A549 (cell line): ENCODE measurements at regions not wholly inside any gene's neighbourhood (a gene's known extent, or its start where the extent isn't known, plus 50 kb on each side); places are given as distances from the start of the nearest gene placed in this dataset.

Experiments
- CTCF ChIP-seq: fragments of >200 bp; sonication (Bioruptor Twin); formaldehyde crosslinking; IDR thresholded peaks from 3 replicates; pipeline ENCODE4 v1.5.1; 2016
- EP300 ChIP-seq, 2 experiments: fragments of >200 bp; sonication (Bioruptor Twin); formaldehyde crosslinking; IDR thresholded peaks; 2 replicates in 1 of 2; 3 replicates in 1 of 2; pipeline ENCODE4 v1.6.1; 2016 to 2017
- ESRRA ChIP-seq: fragments of 150-350 bp; IDR thresholded peaks from 2 replicates; pipeline ENCODE4 v1.6.1; 2014; ENCODE audit warnings: mild to moderate bottlenecking, low read length, borderline replicate concordance
- HES2 ChIP-seq: fragments of >200 bp; sonication (Bioruptor Twin); formaldehyde crosslinking; IDR thresholded peaks from 2 replicates; pipeline ENCODE4 v1.6.1; 2016
- JUN ChIP-seq, 2 experiments: fragments of >200 bp; sonication (Bioruptor Twin); formaldehyde crosslinking; IDR thresholded peaks; 2 replicates in 1 of 2; 3 replicates in 1 of 2; pipeline ENCODE4 v1.6.1; 2016 to 2017
- JUNB ChIP-seq: fragments of >200 bp; sonication (Bioruptor Twin); formaldehyde crosslinking; IDR thresholded peaks from 2 replicates; pipeline ENCODE4 v1.6.1; 2016
- KDM5A ChIP-seq: fragments of 200-600 bp; sonication (generic); IDR thresholded peaks from 2 replicates; pipeline ENCODE4 v1.6.1; 2016; ENCODE audit warnings: antibody characterized with exemption, mild to moderate bottlenecking
- MYC ChIP-seq: IDR thresholded peaks from 2 replicates; pipeline ENCODE4 v1.6.1; 2012; ENCODE audit warnings: mild to moderate bottlenecking, inconsistent platforms, low read length, improper control_type of control experiment, borderline replicate concordance
- POLR2A ChIP-seq: IDR thresholded peaks from 2 replicates; pipeline ENCODE4 v1.6.1; 2012; ENCODE audit warnings: mild to moderate bottlenecking, low read length
- RAD21 ChIP-seq, 2 experiments: fragments of >200 bp in 1 of 2; sonication (Bioruptor Twin) in 1 of 2; formaldehyde crosslinking in 1 of 2; IDR thresholded peaks in 1 of 2; conservative IDR thresholded peaks in 1 of 2; 2 replicates in 1 of 2; 3 replicates in 1 of 2; pipeline ENCODE4 v1.6.1; 2012 to 2018; ENCODE audit warnings: inconsistent platforms in 1 of 2
- RCOR1 ChIP-seq: fragments of 150-350 bp; IDR thresholded peaks from 2 replicates; pipeline ENCODE4 v1.6.1; 2014; ENCODE audit warnings: antibody characterized with exemption, low read length, low read depth
- REST ChIP-seq: fragments of 200-600 bp; sonication (generic); IDR thresholded peaks from 2 replicates; pipeline ENCODE4 v1.6.1; 2016; ENCODE audit warnings: antibody characterized with exemption, mild to moderate bottlenecking, moderate library complexity
- SMC3 ChIP-seq: fragments of >200 bp; sonication (Bioruptor Twin); formaldehyde crosslinking; IDR thresholded peaks from 3 replicates; pipeline ENCODE4 v1.6.1; 2018; ENCODE audit warnings: inconsistent platforms
- ZNF302 ChIP-seq: fragments of 250-450 bp; sonication (Bioruptor Pico); IDR thresholded peaks from 2 replicates; pipeline ENCODE4 v1.9.0; 2021; ENCODE audit warnings: inconsistent platforms, mild to moderate bottlenecking, moderate library complexity

- no peak for TF ChIP-seq CTCF
- no peak for TF ChIP-seq JUN (IDR thresholded peaks at IDR 0.05)
- TF ChIP-seq RCOR1, result no peak
- TF ChIP-seq ZNF302 (CRISPR knock-in tag), result no peak
- TF ChIP-seq REST, result no peak
- no peak for TF ChIP-seq POLR2A
- no peak for TF ChIP-seq HES2
- no peak for TF ChIP-seq RAD21 (conservative IDR thresholded peaks at IDR 0.05 in 1 of 2, IDR thresholded peaks at IDR 0.05 in 1 of 2)
- no peak for TF ChIP-seq SMC3
- no peak for TF ChIP-seq JUNB
- TF ChIP-seq MYC, result no peak
- TF ChIP-seq ESRRA, result no peak
- no peak for TF ChIP-seq KDM5A
- no peak for TF ChIP-seq EP300 (IDR thresholded peaks at IDR 0.05)
Measured at GRCh38 chr3:66639809-66640356, 139.1 kb upstream of the LRIG1 start.
